Neural progenitor cell (in vitro differentiated cells): ENCODE measurements at regions not wholly inside any gene's neighbourhood (a gene's known extent, or its start where the extent isn't known, plus 50 kb on each side); places are given as distances from the start of the nearest gene placed in this dataset.

ENCODE experiments used
- CTCF ChIP-seq: fragments of 200-600 bp; sonication (generic); IDR thresholded peaks from 2 replicates; pipeline ENCODE4 v1.5.1; 2017; ENCODE audit warnings: antibody characterized with exemption, mild to moderate bottlenecking
- EZH2 ChIP-seq: fragments of 200-600 bp; sonication (generic); IDR thresholded peaks from 2 replicates; pipeline ENCODE4 v1.6.1; 2017; ENCODE audit warnings: antibody characterized with exemption, mild to moderate bottlenecking, moderate library complexity

- TF ChIP-seq CTCF = no peak
- TF ChIP-seq EZH2 = no peak
These were observed 185.5 kb downstream of the KCNS3 start for GRCh38 chr2:18063826-18064470.
